GM18507 (cell line): ENCODE measurements at regions not wholly inside any gene's neighbourhood (a gene's known extent, or its start where the extent isn't known, plus 50 kb on each side); places are given as distances from the start of the nearest gene placed in this dataset.
A peak's percentile ranks its signal among the peaks of the same experiment; 100 is the strongest.

ENCODE experiments used
- DNase-seq: peaks from one replicate; pipeline ENCODE4 v3.0.0; 2011; ENCODE audit warnings: low read depth; ENCODE audit not compliant: insufficient read length; ENCODE audit errors: extremely low spot score
- FAIRE-seq: peaks from 2 replicates; lab custom pipeline; 2011; peaks lifted over from hg19 to GRCh38; lab: Jason Lieb, UNC

GRCh38 chr3:24628523-24629258 is 134.0 kb upstream of the THRB start:
- FAIRE-seq (no peak), DNase-seq (no peak)

DNA sequence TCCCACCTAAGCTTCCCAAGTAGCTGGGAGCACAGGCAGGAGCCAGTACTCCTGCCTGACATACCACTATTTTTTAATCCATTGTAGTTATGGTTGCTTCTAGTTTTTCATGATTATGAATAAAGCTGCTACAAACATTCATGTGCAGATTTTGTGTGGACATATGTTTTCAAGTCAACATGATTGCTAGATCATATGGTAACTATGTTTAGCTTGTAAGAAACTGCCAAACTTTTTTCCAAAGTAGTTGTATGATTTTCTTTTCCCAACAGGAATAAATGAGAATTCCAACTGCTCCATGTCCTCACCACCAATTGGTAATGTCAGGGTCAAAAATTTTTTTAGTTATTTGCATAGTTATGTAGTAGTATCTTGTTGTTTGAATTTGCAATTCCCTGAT is 136.8 kb upstream of the THRB start:
- DNase-seq (no peak), FAIRE-seq (no peak)

DNA sequence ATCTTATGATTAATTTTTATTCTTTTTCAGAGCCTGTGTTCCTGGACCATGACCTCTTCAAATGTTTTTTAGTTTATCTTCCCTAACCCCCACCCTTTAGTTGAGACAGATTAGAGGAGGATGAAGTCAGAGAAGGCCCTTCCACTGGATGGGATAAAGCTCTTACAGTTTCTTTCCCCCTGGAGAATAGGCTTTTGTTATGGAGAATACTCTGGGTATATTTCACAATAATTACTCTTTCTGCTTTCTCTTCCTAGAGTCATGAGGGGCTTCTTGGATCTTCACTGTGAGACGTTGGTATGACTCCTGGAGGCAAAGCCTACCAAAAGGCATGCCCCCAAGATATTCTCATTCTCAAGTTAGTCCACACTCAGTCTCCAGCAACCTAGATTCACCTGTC is 144.4 kb upstream of the THRB start:
- no peak for FAIRE-seq
- no peak for DNase-seq

- FAIRE-seq (peak; percentile 12), DNase-seq (no peak)
Observed at GRCh38 chr3:24639481-24640329, 145.1 kb upstream of the THRB start.

- DNase-seq (no peak), FAIRE-seq (no peak)
Observed at GRCh38 chr3:24640330-24640877, 145.8 kb upstream of the THRB start.

DNA sequence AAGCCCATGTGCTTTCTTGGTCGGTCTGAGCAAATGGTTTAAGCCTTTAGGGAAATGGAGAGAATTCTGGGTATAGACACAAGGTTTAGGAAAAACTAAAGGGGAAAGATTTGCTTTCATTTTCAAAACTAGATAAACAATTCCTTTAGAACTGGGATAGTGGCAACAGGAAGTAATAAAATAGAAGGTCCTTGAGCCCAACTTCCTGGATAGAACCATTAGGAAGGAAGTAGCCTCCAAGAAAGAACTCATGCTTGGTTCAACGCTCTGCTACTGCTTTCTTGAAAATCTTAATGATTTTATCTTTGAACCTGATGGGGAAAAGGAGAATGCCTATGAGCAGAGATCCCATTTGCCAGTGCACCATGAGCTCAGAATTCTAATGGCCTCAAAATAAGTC is 147.0 kb upstream of the THRB start:
- no peak for DNase-seq
- no peak for FAIRE-seq

DNA sequence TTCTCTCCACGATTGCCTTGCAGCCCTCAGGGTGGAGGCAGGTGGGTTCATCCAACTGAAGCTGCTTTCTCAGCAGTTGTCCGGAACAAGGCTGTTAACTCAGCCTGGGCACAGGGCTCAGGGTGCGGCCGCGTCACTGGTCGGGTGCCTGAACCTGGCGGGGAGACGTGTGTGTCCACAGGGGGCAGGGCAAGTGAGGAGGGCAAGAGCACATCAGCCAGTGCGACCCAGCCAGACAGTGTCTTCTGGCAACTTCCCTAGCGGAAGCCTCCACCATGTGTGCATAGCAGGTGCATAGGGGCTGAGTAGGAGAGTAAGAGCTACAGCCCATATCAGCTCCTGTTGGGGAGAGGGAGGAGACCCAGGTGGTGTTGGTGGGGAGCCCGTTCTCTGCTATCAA is 150.4 kb upstream of the THRB start:
- no peak for DNase-seq

DNA sequence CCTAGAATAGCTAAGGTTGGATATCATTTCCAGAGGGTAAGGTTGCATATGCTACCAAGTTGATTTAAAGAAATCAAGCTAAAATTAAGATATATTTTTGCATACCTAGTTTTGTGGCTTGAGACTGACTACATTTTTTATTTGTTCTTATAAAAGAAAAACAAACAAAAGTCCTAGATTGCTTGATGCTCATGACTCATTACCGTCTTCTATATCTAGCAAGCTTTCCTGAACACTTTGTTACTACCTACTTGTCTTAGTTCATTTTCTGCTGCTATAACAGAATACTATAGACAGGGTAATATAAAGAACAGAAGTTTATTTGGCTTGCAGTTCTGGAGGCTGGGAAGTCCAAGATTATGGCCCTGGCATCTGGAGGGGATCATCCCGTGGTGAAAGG is 152.1 kb upstream of the THRB start:
- DNase-seq (no peak), FAIRE-seq (no peak)

More for the DNA sequence above, 150.4 kb upstream of the THRB start:
- FAIRE-seq: no peak

DNA sequence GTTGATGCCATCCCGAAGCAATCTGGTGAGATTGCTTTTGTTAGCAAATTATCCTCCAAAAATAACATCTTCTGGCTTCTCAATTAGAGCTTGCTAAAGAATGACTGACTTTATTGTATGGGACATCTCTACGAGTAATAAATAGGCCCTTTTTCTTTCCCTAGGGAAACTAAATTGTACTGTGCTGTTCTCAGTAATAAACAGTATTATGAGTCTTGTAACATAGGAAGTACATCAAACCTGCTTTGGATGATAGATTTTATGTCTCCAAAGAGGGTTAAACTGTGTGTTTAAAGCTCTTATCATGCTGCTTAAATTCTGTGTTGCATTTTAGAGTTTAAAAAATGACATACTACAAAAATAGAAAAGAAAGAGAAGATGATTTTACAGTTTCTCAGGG is 153.4 kb upstream of the THRB start:
- DNase-seq (no peak), FAIRE-seq (no peak)

DNA sequence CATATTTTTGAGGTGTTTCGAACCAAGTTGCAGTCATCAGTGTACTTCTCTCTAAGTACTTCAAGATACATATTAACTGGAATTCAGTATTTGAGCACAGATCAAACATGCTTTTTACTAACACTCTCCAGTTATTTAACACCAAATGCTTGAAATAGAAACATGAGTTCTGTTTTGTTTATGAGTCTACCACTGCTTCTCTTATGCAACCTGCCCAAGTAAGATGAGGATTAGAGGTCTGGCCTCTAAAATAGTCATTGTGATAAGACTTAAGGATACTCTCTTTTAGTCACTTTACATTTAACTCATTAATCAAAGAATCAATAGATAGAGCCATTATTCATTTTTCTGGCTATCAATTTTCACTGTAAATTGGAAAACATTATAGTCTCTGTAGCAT is 156.2 kb upstream of the THRB start:
- DNase-seq (no peak), FAIRE-seq (no peak)

DNA sequence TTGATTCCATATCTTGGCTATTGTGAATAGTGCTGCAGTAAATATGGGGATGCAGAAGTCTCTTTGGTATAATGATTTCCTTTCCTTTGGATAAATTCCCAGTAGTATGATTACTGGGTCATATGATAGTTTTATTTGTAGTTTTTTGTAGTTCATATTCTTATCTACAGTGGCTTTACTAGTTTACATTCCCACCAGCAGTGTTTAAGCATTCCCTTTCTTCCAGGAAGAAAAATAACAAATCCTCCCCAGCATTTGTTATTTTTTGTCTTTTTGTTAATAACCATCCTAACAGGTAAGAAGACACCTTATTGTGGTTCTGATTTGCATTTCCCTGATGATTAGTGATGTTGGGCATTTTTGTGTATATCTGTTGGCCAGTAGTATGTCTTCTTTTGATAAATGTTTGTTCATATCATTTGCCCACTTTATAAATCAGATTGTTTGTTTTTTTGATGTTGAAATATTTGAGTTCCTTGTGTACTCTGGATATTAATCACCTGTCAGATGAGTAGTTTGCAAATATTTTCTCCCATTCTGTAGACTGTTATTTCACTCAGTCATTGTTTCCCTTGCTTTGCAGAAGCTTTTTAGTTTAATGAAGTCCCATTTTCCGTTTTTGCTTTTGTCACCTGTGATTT is 163.3 kb upstream of the THRB start:
- FAIRE-seq: no peak
- no peak for DNase-seq

GRCh38 chr3:24661175-24661584 is 166.5 kb upstream of the THRB start:
- DNase-seq: no peak
- no peak for FAIRE-seq

- FAIRE-seq: no peak
- no peak for DNase-seq
Observed at GRCh38 chr3:24662449-24663345, 168.0 kb upstream of the THRB start.

DNA sequence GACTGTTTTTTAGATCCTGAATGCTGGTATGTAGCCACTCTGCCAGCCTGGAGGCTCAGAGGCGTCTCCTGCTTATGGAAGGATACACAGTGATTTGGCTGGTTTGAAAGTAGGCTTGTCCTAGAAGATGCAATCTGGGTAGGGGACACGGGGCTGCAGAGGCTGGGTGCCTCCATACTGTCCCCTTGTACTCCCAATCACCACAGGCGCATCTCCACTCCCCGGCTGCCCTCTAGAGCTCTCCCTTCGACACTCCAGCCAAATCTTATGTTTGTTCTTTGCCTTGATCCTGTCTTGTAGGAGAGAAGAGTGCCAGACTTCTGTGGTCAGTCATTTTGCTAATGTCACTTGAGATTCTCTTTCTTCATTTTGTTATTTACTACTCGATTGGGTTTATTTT is 168.8 kb upstream of the THRB start:
- FAIRE-seq (no peak), DNase-seq (no peak)

DNA sequence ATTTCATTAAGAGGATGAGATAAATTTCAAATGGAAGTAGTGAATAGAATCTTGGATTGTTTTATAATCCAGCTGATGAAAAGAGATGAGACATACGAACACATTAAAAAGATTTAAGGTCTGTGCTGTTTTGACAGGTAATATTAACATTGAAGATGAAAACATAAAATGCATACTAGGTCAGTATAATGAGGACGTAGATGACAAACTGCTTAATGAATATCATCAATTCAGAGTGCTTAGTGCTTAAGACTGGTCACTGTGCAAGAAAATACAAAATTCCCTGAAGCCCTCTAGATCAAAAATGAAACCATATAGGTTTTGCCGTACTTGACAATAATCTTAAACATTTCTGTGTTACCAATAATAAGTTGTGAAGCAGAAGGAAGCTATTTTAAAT is 173.4 kb upstream of the THRB start:
- no peak for FAIRE-seq
- DNase-seq: no peak

DNA sequence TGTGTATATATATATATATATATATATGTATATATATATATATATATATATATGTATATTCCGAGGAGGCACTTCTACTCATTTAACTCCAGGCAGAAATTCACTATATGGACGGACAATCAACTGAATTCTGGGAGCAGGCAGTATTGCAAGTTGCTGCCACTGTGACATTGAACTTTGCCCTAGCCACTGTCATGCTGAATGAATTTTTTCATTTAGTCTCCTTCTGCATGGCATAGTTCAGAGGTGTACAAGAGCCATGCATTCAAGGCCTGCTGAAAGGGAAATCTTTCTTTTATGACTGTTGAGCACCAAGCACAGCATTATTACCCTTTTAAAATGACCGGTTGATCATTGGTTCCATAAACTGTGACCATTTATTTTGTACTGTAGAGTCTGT is 176.2 kb upstream of the THRB start:
- DNase-seq (no peak), FAIRE-seq (no peak)

- FAIRE-seq: no peak
Observed at GRCh38 chr3:24673596-24673995, 178.9 kb upstream of the THRB start.

DNA sequence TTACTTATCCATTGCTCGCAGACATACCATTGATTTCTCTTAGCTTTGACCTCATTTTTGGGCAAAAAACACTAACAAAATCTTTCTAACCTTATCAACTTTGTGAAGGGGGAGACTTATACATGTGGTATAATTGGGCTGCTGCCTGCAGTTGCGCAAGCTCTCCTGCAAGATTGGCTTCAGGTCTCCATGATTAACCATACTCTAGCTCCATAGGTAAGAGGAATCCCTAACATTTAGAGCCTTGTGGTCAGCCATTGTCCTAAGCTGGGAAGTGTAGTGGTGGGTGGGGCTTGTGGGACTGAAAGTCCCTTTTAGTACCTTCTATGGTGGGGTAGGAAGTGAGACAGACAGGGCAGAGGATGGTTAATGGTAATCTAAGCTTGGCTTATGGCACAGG is 179.6 kb upstream of the THRB start:
- FAIRE-seq: no peak
- no peak for DNase-seq

More at GRCh38 chr3:24673596-24673995, 178.9 kb upstream of the THRB start:
- no peak for DNase-seq

DNA sequence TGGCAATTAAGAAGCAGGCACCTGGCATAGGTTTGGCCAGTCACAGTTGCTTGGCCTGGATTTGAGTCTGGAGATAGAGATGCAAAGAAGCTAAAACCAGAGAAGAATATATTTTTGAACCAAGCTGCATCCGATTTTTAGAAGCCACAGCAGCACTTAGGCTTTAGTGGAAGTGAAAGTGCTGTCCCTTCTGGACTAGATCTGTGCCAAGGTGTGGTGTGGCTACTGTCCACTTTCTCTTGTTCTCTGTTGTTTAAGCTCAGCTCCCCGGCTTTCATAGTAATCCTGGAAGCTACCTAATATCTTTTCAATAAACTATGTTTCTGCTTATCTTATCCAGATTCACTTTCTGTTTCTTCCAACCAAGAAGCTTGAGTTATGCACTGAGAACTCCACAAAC is 183.4 kb upstream of the THRB start:
- FAIRE-seq (no peak), DNase-seq (no peak)
